NCI-H82 (cell line): ENCODE measurements at regions not wholly inside any gene's neighbourhood (a gene's known extent, or its start where the extent isn't known, plus 50 kb on each side); places are given as distances from the start of the nearest gene placed in this dataset.
"Not testable (repeated sequence)": the region's sequence is repeated elsewhere in the genome, so short reads cannot be mapped to it uniquely, and the experiment has no call there.

Experiments
- DNase-seq: peaks from one replicate; lab custom pipeline; 2025; lab: John Stamatoyannopoulos, UW

- no peak for DNase-seq
Observed at GRCh38 chr1:103348136-103348535, 177.4 kb upstream of the RNPC3 start.

GRCh38 chr1:103344930-103345329 lies 180.6 kb upstream of the RNPC3 start:
- no peak for DNase-seq

GRCh38 chr1:103341377-103341880 lies 184.1 kb upstream of the RNPC3 start:
- DNase-seq = no peak

- DNase-seq = no peak
Observed at GRCh38 chr1:103337779-103338178, 187.7 kb upstream of the RNPC3 start.

GRCh38 chr1:103336408-103336807 lies 189.1 kb upstream of the RNPC3 start:
- no peak for DNase-seq

GRCh38 chr1:103333141-103333540 lies 192.4 kb upstream of the RNPC3 start:
- no peak for DNase-seq

GRCh38 chr1:103327054-103327719 lies 198.3 kb upstream of the RNPC3 start:
- DNase-seq = no peak

- DNase-seq = no peak
Observed at GRCh38 chr1:103326595-103326994, 198.9 kb upstream of the RNPC3 start.

- DNase-seq = no peak
Observed at GRCh38 chr1:103309786-103310185, 201.5 kb upstream of the COL11A1 start.

GRCh38 chr1:103307751-103308150 lies 199.4 kb upstream of the COL11A1 start:
- DNase-seq = no peak

- DNase-seq = no peak
Observed at GRCh38 chr1:103283841-103284669, 175.7 kb upstream of the COL11A1 start.

GRCh38 chr1:103283371-103283770 lies 175.0 kb upstream of the COL11A1 start:
- no peak for DNase-seq

GRCh38 chr1:103275725-103276124 lies 167.4 kb upstream of the COL11A1 start:
- no peak for DNase-seq

GRCh38 chr1:103274886-103275285 lies 166.6 kb upstream of the COL11A1 start:
- DNase-seq = no peak

GRCh38 chr1:103273106-103273505 lies 164.8 kb upstream of the COL11A1 start:
- DNase-seq = no peak

- DNase-seq = not testable (repeated sequence)
Observed at GRCh38 chr1:103271471-103271870, 163.1 kb upstream of the COL11A1 start.

GRCh38 chr1:103267893-103268292 lies 159.6 kb upstream of the COL11A1 start:
- DNase-seq = no peak

- DNase-seq = no peak
Observed at GRCh38 chr1:103267266-103267665, 158.9 kb upstream of the COL11A1 start.

- no peak for DNase-seq
Observed at GRCh38 chr1:103266036-103266435, 157.7 kb upstream of the COL11A1 start.

GRCh38 chr1:103265551-103265950 lies 157.2 kb upstream of the COL11A1 start:
- DNase-seq = no peak

GRCh38 chr1:103259982-103260381 lies 151.7 kb upstream of the COL11A1 start:
- no peak for DNase-seq

GRCh38 chr1:103256490-103256889 lies 148.2 kb upstream of the COL11A1 start:
- DNase-seq = no peak

- no peak for DNase-seq
Observed at GRCh38 chr1:103254691-103255090, 146.4 kb upstream of the COL11A1 start.
